ENCODE measurements at regions not wholly inside any gene's neighbourhood (a gene's known extent, or its start where the extent isn't known, plus 50 kb on each side); places are given as distances from the start of the nearest gene placed in this dataset.

GRCh38 chr17:62167076-62167475, 102.0 kb upstream of the MED13 start:
- Histone ChIP-seq H3K36me3 (ENCODE audit: insufficient read depth, low read length) (no peaks in the 10 kb centered on the region), H3K4me3 (ENCODE audit: low read length) (no peak overlapping the region)

GRCh38 chr17:62164747-62165722, 100.0 kb upstream of the MED13 start:
- H3K9me3 ChIP-seq (replicated peaks; ENCODE audit: low read length), result no peaks in the 10 kb centered on the region
- no peak overlapping the region for H3K4me3 ChIP-seq (ENCODE audit: low read length)
- H3K36me3 ChIP-seq (ENCODE audit: insufficient read depth, low read length), result no peaks in the 10 kb centered on the region
- peaks cover 8% of the 10 kb centered on the region for H3K4me1 ChIP-seq (ENCODE audit: control insufficient read depth, insufficient read depth, low read length)
- H3K9ac ChIP-seq (ENCODE audit: low read depth, low read length), result no peak overlapping the region
- no peaks in the 10 kb centered on the region for H3K27me3 ChIP-seq (ENCODE audit: control insufficient read depth, insufficient read depth, low read length)
- H3K4me2 ChIP-seq (ENCODE audit: low read length), result no peak overlapping the region

More at GRCh38 chr17:62167076-62167475, 102.0 kb upstream of the MED13 start:
- peaks cover 15% of the 10 kb centered on the region for H3K4me1 ChIP-seq (ENCODE audit: control insufficient read depth, insufficient read depth, low read length)
- H3K27me3 ChIP-seq (ENCODE audit: control insufficient read depth, insufficient read depth, low read length), result no peaks in the 10 kb centered on the region
- H3K9me3 ChIP-seq (replicated peaks; ENCODE audit: low read length), result no peaks in the 10 kb centered on the region
- no peak overlapping the region for H3K4me2 ChIP-seq (ENCODE audit: low read length)
- H3K9ac ChIP-seq (ENCODE audit: low read depth, low read length), result no peak overlapping the region

- Histone ChIP-seq H3K27me3 (ENCODE audit: control insufficient read depth, insufficient read depth, low read length) (no peaks in the 10 kb centered on the region), H3K9ac (ENCODE audit: low read depth, low read length) (no peak overlapping the region), H3K4me2 (ENCODE audit: low read length) (no peak overlapping the region), H3K9me3 (replicated peaks; ENCODE audit: low read length) (no peaks in the 10 kb centered on the region), H3K4me3 (ENCODE audit: low read length) (no peak overlapping the region), H3K36me3 (ENCODE audit: insufficient read depth, low read length) (no peaks in the 10 kb centered on the region), H3K4me1 (ENCODE audit: control insufficient read depth, insufficient read depth, low read length) (peaks cover 8% of the 10 kb centered on the region)
Observed at GRCh38 chr17:62163847-62164246, 98.8 kb upstream of the MED13 start.

- Histone ChIP-seq H3K36me3 (ENCODE audit: insufficient read depth, low read length) (no peaks in the 10 kb centered on the region), H3K9ac (ENCODE audit: low read depth, low read length) (no peak overlapping the region), H3K9me3 (replicated peaks; ENCODE audit: low read length) (no peaks in the 10 kb centered on the region), H3K4me3 (ENCODE audit: low read length) (no peak overlapping the region), H3K27me3 (ENCODE audit: control insufficient read depth, insufficient read depth, low read length) (no peaks in the 10 kb centered on the region), H3K4me1 (ENCODE audit: control insufficient read depth, insufficient read depth, low read length) (peaks cover 8% of the 10 kb centered on the region), H3K4me2 (ENCODE audit: low read length) (no peak overlapping the region)
Observed at GRCh38 chr17:62162898-62163297, 97.8 kb upstream of the MED13 start.

GRCh38 chr17:62161405-62162148, 96.5 kb upstream of the MED13 start:
- peaks cover 8% of the 10 kb centered on the region for H3K4me1 ChIP-seq (ENCODE audit: control insufficient read depth, insufficient read depth, low read length)
- no peak overlapping the region for H3K4me2 ChIP-seq (ENCODE audit: low read length)
- H3K9me3 ChIP-seq (replicated peaks; ENCODE audit: low read length), result no peaks in the 10 kb centered on the region
- no peaks in the 10 kb centered on the region for H3K27me3 ChIP-seq (ENCODE audit: control insufficient read depth, insufficient read depth, low read length)
- H3K4me3 ChIP-seq (ENCODE audit: low read length), result no peak overlapping the region
- H3K36me3 ChIP-seq (ENCODE audit: insufficient read depth, low read length), result no peaks in the 10 kb centered on the region
- no peak overlapping the region for H3K9ac ChIP-seq (ENCODE audit: low read depth, low read length)

GRCh38 chr17:62160816-62161215, 95.7 kb upstream of the MED13 start:
- no peak overlapping the region for H3K9ac ChIP-seq (ENCODE audit: low read depth, low read length)
- peaks cover 8% of the 10 kb centered on the region for H3K4me1 ChIP-seq (ENCODE audit: control insufficient read depth, insufficient read depth, low read length)
- H3K27me3 ChIP-seq (ENCODE audit: control insufficient read depth, insufficient read depth, low read length), result no peaks in the 10 kb centered on the region
- H3K4me3 ChIP-seq (ENCODE audit: low read length), result no peak overlapping the region
- H3K36me3 ChIP-seq (ENCODE audit: insufficient read depth, low read length), result no peaks in the 10 kb centered on the region
- no peaks in the 10 kb centered on the region for H3K9me3 ChIP-seq (replicated peaks; ENCODE audit: low read length)
- no peak overlapping the region for H3K4me2 ChIP-seq (ENCODE audit: low read length)

- Histone ChIP-seq H3K9me3 (replicated peaks; ENCODE audit: low read length) (no peaks in the 10 kb centered on the region), H3K27me3 (ENCODE audit: control insufficient read depth, insufficient read depth, low read length) (peaks cover 4% of the 10 kb centered on the region), H3K4me3 (ENCODE audit: low read length) (no peak overlapping the region), H3K36me3 (ENCODE audit: insufficient read depth, low read length) (no peaks in the 10 kb centered on the region), H3K4me1 (ENCODE audit: control insufficient read depth, insufficient read depth, low read length) (peaks cover 1% of the 10 kb centered on the region), H3K4me2 (ENCODE audit: low read length) (no peak overlapping the region), H3K9ac (ENCODE audit: low read depth, low read length) (no peak overlapping the region)
Observed at GRCh38 chr17:62159994-62160393, 94.9 kb upstream of the MED13 start.

- H3K36me3 ChIP-seq (ENCODE audit: insufficient read depth, low read length), result no peaks in the 10 kb centered on the region
- no peaks in the 10 kb centered on the region for H3K9me3 ChIP-seq (replicated peaks; ENCODE audit: low read length)
- H3K4me1 ChIP-seq (ENCODE audit: control insufficient read depth, insufficient read depth, low read length), result no peaks in the 10 kb centered on the region
- H3K9ac ChIP-seq (ENCODE audit: low read depth, low read length), result no peak overlapping the region
- H3K27me3 ChIP-seq (ENCODE audit: control insufficient read depth, insufficient read depth, low read length), result peaks cover 4% of the 10 kb centered on the region
- no peak overlapping the region for H3K4me3 ChIP-seq (ENCODE audit: low read length)
- no peak overlapping the region for H3K4me2 ChIP-seq (ENCODE audit: low read length)
Observed at GRCh38 chr17:62156949-62157348, 91.9 kb upstream of the MED13 start.

GRCh38 chr17:62154909-62155308, 89.8 kb upstream of the MED13 start:
- H3K36me3 ChIP-seq (ENCODE audit: insufficient read depth, low read length), result no peaks in the 10 kb centered on the region
- no peaks in the 10 kb centered on the region for H3K4me1 ChIP-seq (ENCODE audit: control insufficient read depth, insufficient read depth, low read length)
- H3K9me3 ChIP-seq (replicated peaks; ENCODE audit: low read length), result no peaks in the 10 kb centered on the region
- H3K9ac ChIP-seq (ENCODE audit: low read depth, low read length), result no peak overlapping the region
- H3K27me3 ChIP-seq (ENCODE audit: control insufficient read depth, insufficient read depth, low read length), result peaks cover 8% of the 10 kb centered on the region
- no peak overlapping the region for H3K4me2 ChIP-seq (ENCODE audit: low read length)
- no peak overlapping the region for H3K4me3 ChIP-seq (ENCODE audit: low read length)

- H3K4me1 ChIP-seq (ENCODE audit: control insufficient read depth, insufficient read depth, low read length), result no peaks in the 10 kb centered on the region
Observed at GRCh38 chr17:62150471-62150870, 85.4 kb upstream of the MED13 start.

GRCh38 chr17:62149961-62150360, 84.9 kb upstream of the MED13 start:
- no peaks in the 10 kb centered on the region for H3K36me3 ChIP-seq (ENCODE audit: insufficient read depth, low read length)
- H3K4me1 ChIP-seq (ENCODE audit: control insufficient read depth, insufficient read depth, low read length), result no peaks in the 10 kb centered on the region
- H3K9ac ChIP-seq (ENCODE audit: low read depth, low read length), result no peak overlapping the region
- no peaks in the 10 kb centered on the region for H3K9me3 ChIP-seq (replicated peaks; ENCODE audit: low read length)
- H3K27me3 ChIP-seq (ENCODE audit: control insufficient read depth, insufficient read depth, low read length), result peaks cover 14% of the 10 kb centered on the region
- H3K4me2 ChIP-seq (ENCODE audit: low read length), result no peak overlapping the region
- no peak overlapping the region for H3K4me3 ChIP-seq (ENCODE audit: low read length)

More at GRCh38 chr17:62150471-62150870, 85.4 kb upstream of the MED13 start:
- H3K9me3 ChIP-seq (replicated peaks; ENCODE audit: low read length), result no peaks in the 10 kb centered on the region
- no peak overlapping the region for H3K9ac ChIP-seq (ENCODE audit: low read depth, low read length)
- H3K4me2 ChIP-seq (ENCODE audit: low read length), result no peak overlapping the region
- H3K36me3 ChIP-seq (ENCODE audit: insufficient read depth, low read length), result no peaks in the 10 kb centered on the region
- peaks cover 16% of the 10 kb centered on the region for H3K27me3 ChIP-seq (ENCODE audit: control insufficient read depth, insufficient read depth, low read length)
- no peak overlapping the region for H3K4me3 ChIP-seq (ENCODE audit: low read length)

All from skeletal muscle satellite cell (primary cell).